Fibroblast of mammary gland (primary cell): ENCODE measurements at regions not wholly inside any gene's neighbourhood (a gene's known extent, or its start where the extent isn't known, plus 50 kb on each side); places are given as distances from the start of the nearest gene placed in this dataset.

Experiments used
- DNase-seq: peaks from one replicate; pipeline ENCODE4 v3.0.0-alpha.2; 2010; ENCODE audit warnings: low read depth
- H3K4me3 ChIP-seq: 2 replicates; pipeline ENCODE4 v1.5.1; 2011; ENCODE audit warnings: low read depth, mild to moderate bottlenecking, low read length, moderate library complexity; ENCODE audit not compliant: control insufficient read depth
- TF ChIP-seq, protein P1 (sequence below): conservative IDR thresholded peaks from 2 replicates; pipeline ENCODE4 v1.5.1; 2011; ENCODE audit warnings: low read depth, low read length, inconsistent platforms; ENCODE audit not compliant: control insufficient read depth, insufficient read depth

DNA sequence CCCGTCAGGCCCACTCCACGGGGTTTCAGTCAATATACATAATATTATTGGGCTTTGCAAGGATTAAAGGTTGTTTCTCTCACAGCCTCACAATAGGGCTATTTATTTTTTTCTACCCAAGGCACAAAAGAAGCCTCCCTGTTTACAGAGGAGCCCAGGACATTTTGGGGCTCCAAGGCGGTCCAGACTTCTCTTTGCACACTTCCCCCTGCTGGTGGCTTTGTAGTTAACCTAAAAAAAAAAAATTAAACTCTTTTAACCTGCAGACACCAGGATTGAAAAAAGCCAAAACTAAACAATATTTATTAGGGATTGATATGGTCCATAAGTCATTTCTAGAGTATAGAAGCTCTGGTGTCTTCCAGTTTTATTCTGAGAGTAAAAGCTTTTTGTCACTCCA is 169.7 kb upstream of the ZFHX3 start:
- TF ChIP-seq, protein P1, sequence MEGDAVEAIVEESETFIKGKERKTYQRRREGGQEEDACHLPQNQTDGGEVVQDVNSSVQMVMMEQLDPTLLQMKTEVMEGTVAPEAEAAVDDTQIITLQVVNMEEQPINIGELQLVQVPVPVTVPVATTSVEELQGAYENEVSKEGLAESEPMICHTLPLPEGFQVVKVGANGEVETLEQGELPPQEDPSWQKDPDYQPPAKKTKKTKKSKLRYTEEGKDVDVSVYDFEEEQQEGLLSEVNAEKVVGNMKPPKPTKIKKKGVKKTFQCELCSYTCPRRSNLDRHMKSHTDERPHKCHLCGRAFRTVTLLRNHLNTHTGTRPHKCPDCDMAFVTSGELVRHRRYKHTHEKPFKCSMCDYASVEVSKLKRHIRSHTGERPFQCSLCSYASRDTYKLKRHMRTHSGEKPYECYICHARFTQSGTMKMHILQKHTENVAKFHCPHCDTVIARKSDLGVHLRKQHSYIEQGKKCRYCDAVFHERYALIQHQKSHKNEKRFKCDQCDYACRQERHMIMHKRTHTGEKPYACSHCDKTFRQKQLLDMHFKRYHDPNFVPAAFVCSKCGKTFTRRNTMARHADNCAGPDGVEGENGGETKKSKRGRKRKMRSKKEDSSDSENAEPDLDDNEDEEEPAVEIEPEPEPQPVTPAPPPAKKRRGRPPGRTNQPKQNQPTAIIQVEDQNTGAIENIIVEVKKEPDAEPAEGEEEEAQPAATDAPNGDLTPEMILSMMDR, result peak; percentile 20
- H3K4me3 ChIP-seq, result no peak overlapping the region
- no peak for DNase-seq

DNA sequence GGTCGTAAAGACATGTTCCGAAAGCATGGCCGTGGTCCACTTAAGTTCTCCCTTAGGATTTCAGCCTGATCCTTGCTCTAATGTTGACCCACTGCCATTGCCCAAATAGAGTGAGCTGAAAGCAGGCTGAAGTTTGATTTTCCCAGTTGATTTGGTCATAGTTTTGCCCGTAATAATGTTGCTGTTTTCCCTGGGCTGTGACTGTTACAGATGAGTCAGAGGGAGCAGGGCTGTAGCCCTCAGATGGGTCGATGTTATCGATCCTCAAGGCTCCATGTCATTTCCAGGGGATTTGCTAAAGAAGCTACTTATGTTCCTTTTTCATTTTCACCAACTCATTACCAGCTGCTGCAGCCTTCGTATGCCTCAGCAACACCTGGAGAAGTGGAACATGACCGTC is 169.0 kb upstream of the ZFHX3 start:
- DNase-seq, result peak; percentile 54
- no peak overlapping the region for H3K4me3 ChIP-seq
- TF ChIP-seq, protein P1, result no peak

DNA sequence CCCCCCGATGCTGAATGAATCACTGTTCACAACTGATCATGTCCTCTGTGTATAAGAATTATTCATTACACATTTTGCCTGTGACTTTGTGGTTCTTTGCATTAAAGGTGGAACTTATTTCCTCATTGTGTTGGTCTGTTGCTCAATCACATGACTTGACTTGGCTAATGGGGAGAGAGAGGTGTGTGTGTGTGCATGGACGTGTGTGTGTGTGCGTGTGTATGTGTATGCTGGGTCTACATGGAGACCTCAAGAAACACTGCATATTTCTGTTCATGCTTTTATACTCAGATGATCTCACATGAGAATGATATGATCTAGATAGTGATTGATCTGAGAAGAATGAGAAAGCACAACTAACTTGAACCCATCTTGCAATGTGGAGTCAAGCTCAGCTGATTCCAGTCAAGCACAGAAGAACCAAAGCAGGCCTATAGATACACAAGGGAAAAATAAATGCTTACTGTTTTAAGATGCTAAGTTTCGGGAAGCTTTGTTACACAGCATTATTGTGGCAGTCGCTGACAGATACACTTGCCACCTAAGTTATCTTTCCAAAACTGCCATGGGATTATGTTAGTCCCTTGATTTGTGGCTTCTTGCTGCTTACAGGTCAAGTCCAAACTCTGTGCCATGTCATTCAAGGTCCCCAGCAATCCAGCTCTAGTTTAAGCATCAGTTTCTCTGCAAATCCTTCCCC is 167.9 kb upstream of the ZFHX3 start:
- no peak for DNase-seq
- TF ChIP-seq, protein P1, result no peak
- H3K4me3 ChIP-seq, result no peak overlapping the region

DNA sequence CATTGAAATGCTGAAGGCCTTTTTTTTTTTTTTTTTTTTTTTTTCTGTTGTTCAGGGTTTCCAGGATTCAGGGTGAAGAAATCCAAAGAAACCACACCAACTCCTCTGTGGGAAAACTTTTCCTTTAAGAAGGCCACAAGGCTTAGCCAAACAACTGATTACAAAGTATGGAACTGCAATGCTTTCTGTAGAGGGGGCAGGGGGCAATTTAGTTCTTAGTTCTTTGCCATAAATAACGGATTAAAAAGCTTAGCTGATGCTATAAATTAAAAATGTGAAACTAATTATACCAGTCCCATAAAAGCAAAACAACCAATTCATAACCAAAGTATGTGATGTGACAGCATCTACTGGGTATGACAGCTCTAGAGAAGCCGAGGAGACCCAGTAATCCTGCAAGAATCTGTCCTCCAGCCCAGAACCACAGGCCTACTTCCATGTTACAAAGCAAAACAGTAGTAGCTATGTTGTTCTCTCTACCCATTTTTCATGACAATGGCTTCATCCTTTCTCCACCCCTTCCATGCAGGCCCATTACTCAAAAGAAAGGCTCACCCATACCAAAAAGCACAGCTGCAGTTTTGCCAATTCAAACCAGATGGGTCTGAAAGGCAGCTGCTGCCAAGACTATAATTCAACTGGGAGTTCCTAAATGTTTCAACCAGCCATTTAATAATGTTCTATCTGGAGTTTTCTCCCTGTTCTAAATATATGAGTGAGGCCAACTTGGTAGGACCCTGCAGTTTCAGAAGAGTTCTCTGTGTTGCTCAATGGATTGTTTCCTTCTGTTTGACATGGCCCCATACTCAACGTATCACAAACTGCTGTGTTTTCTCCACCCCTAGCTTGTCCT is 167.1 kb upstream of the ZFHX3 start:
- no peak overlapping the region for H3K4me3 ChIP-seq
- peak; percentile 98 for DNase-seq
- TF ChIP-seq, protein P1, result no peak

DNA sequence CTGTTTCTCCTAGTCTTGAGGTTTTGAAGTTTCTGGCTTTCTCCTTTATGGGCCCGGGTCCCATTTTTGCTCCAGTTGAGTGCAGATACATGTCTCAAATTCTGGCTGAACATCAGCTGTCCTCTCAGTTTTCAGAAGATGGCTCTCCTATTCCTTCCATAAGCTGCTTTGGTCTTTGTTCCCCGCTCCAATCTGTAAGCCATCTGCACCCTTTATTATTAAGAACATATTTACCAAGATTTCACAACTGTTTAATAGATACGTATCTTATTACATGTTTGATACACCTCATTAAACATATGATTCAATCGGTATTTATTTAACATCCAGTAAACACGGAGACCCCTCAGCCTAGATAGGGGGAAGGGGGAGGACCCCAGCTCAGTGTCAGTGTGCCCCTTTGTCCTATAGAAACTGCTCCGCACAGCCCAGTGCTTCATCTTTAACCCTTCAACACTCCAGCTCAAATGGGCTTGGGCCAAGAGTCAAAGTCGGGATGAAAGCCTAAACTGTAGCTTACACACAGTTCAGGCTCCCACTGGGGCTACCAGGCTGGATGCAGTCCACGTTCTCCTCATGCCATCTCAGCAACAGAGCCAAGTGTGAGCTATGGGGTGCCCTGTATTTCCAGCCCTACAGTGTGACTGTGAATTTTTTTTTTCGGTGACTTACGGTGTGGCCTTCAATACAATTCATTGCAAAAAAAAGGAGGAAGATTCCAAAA is 166.0 kb upstream of the ZFHX3 start:
- TF ChIP-seq, protein P1, result no peak
- DNase-seq, result peak; percentile 58
- H3K4me3 ChIP-seq, result no peak overlapping the region

DNA sequence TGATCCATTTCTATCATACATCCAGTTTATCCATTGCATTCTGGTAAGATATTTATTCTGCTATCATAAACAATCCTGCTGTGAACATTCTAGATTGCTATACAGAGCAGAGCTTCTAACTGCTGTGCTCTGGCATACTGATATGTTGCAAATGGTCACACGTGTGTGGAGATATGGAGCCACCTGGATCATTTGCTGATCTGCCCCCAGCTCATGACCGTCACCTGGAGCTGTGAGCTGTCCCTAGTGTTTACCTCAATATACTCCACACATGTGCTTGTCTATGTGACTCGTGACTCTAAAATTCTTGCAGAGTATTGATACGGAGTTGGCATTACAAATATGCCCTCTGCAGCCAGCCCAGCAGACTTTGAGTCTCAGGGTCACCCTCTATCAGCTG is 164.5 kb upstream of the ZFHX3 start:
- TF ChIP-seq, protein P1, result no peak
- no peak for DNase-seq
- no peak overlapping the region for H3K4me3 ChIP-seq
